SJCRH30 (cell line): ENCODE measurements at regions not wholly inside any gene's neighbourhood (a gene's known extent, or its start where the extent isn't known, plus 50 kb on each side); places are given as distances from the start of the nearest gene placed in this dataset.
"Not testable (repeated sequence)": the region's sequence is repeated elsewhere in the genome, so short reads cannot be mapped to it uniquely, and the experiment has no call there.

Source experiments
- DNase-seq, 2 experiments: peaks; one replicate each; pipeline ENCODE4 v3.0.0-alpha.2; 2015 to 2020
- H3K27ac ChIP-seq: fragments of 250-450 bp; sonication (Bioruptor Pico); 2 replicates; pipeline ENCODE4 v1.5.1; 2020; ENCODE audit warnings: mild to moderate bottlenecking, moderate library complexity
- H3K27me3 ChIP-seq: fragments of 250-450 bp; sonication (Bioruptor Pico); 2 replicates; pipeline ENCODE4 v1.5.1; 2020; ENCODE audit warnings: mild to moderate bottlenecking, moderate library complexity
- H3K36me3 ChIP-seq: fragments of 250-450 bp; sonication (Bioruptor Pico); 2 replicates; pipeline ENCODE4 v1.5.1; 2020; ENCODE audit warnings: mild to moderate bottlenecking, moderate library complexity
- H3K4me1 ChIP-seq: fragments of 250-450 bp; sonication (Bioruptor Pico); 2 replicates; pipeline ENCODE4 v1.5.1; 2020; ENCODE audit warnings: mild to moderate bottlenecking, moderate library complexity
- H3K4me3 ChIP-seq: fragments of 250-450 bp; sonication (Bioruptor Pico); 2 replicates; pipeline ENCODE4 v1.5.1; 2020; ENCODE audit warnings: mild to moderate bottlenecking, moderate library complexity
- H3K9me3 ChIP-seq: fragments of 250-450 bp; sonication (Bioruptor Pico); replicated peaks from 2 replicates; pipeline ENCODE4 v1.5.1; 2020; ENCODE audit warnings: mild to moderate bottlenecking, moderate library complexity

DNA sequence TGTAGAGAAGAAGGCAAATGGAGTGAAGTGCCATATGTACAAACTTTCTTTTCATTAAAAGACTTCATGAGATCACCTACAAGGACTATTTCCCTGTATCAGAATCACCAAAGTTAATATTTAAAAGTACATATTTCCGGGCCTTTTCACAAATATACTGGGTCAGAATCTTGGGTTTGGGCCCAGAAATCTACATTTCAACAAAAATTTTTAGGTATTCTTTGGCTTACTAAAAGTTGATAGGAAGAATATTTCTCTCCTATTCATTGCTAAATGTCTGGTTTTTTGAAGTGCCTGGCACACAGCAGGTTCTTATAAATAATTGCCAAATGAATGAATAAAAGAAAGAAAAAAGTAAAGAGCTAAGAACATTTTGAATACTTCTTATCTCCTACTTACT is 843.8 kb upstream of the ACVR2A start:
- Histone ChIP-seq H3K9me3 (no peaks in the 10 kb centered on the region; the same call in 1 of the 2 replicates), H3K27me3 (no peaks in the 10 kb centered on the region), H3K4me1 (peaks cover 44% of the 10 kb centered on the region), H3K36me3 (no peaks in the 10 kb centered on the region), H3K27ac (peak overlapping the region; percentile 92), H3K4me3 (no peak overlapping the region)
- no peak for DNase-seq

DNA sequence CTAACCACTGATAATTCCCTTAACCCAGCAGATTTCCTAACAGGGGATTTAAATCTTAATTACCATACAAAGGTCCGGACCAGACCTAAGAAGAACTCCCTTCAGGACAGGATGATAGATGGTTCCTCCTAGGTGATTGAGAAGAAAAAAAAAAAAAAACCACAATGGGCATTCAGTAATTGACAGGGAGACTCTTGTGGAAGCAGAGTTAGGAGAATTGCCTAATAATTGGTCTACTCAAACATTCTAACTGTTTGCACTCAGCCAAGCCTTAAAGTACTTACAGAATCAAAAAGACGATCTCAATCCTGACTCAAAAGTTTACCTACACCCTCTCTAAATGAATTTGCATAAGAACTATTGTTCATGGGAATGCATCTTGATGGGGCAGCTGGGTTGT is 844.7 kb upstream of the ACVR2A start:
- not testable (repeated sequence) for H3K4me3 ChIP-seq, H3K9me3 ChIP-seq, DNase-seq, H3K36me3 ChIP-seq, H3K27me3 ChIP-seq, H3K27ac ChIP-seq
- peaks cover 50% of the 10 kb centered on the region for H3K4me1 ChIP-seq

DNA sequence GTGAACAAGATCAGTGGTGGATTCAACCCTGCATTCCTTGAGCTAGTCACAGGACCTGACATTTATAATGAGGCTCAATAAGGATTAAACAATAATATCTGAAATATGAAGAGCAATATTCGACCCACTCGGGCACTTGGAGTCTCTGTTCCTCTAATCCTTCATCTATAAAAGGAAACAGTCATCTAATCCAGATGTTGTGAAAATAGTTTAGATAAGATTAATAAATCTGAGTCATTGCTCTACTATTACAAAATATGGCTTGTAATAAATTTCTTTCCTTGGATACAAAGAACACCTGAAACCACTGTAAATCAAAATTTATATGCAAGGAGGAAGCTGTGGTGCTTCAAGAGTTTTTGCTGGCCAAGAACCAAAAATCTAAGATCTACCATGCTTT is 846.9 kb upstream of the ACVR2A start:
- no peaks in the 10 kb centered on the region; the same call in 1 of the 2 replicates for H3K9me3 ChIP-seq
- no peak for DNase-seq
- no peaks in the 10 kb centered on the region for H3K27me3 ChIP-seq
- no peak overlapping the region for H3K27ac ChIP-seq
- H3K4me1 ChIP-seq: peaks cover 54% of the 10 kb centered on the region
- H3K4me3 ChIP-seq: no peak overlapping the region
- H3K36me3 ChIP-seq: no peaks in the 10 kb centered on the region

DNA sequence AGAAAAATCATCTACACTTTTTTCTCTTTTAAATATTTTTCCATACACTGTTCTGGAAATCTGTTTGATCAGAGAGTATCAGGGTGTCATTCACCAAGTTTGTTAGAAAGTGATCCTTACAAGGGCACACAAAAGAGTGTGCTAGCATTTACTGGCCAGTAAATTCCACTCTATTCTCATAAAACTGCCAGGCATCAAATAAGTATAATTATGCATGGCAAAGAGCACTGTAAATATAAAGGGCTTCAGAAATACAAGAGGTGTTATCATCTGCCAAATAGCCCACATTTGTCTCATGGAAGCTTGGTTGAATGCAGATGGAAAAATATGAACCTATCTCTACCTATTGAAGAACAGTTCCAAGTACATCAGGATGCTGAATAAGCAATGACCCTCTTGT is 847.3 kb upstream of the ACVR2A start:
- H3K27me3 ChIP-seq: no peaks in the 10 kb centered on the region
- no peaks in the 10 kb centered on the region for H3K36me3 ChIP-seq
- H3K27ac ChIP-seq: no peak overlapping the region

DNA sequence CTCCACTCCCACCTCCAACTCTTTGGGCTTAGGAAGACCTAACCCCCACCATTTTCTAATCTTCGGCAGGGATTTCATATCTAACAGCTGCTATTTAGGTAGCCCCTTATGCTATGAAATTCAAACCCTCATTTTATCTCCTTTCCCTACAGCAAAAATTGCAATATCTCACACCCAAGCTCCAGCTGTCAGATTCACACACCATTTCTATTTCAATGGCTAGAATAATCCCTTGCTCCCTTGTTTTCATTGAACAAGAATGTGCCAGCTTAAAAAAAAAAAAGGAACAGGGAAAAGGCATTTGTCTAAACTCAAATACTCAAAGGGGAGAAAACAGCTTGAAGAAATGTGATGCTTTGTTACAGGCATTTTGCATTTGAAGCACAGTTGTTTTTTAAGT is 850.6 kb upstream of the ACVR2A start:
- Histone ChIP-seq H3K27ac (peak overlapping the region; percentile 77), H3K27me3 (no peaks in the 10 kb centered on the region), H3K4me1 (peaks cover 41% of the 10 kb centered on the region), H3K36me3 (no peaks in the 10 kb centered on the region), H3K9me3 (no peaks in the 10 kb centered on the region; the same call in 1 of the 2 replicates), H3K4me3 (no peak overlapping the region)
- peak; percentile 55 to 87 for DNase-seq

More for the DNA sequence above, 847.3 kb upstream of the ACVR2A start:
- Histone ChIP-seq H3K4me1 (peaks cover 49% of the 10 kb centered on the region), H3K9me3 (no peaks in the 10 kb centered on the region; the same call in 1 of the 2 replicates), H3K4me3 (no peak overlapping the region)
- DNase-seq: no peak

DNA sequence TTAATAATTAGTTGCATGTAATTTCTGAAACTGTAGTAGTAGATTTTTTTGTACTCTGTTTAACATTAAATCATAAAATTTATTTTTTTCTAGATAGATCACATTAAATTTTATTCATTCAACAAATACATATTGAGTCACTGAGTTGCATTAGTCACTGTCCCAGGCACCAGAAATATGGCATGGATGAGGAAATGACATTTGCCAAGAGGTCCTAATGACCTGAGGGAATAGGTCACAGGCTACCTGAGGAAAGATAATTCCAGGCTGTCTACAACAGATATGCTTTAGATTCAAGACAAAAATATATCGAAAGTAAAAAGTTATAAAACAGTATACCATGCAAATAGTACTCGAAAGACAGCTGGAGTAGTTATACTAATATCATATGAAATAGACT is 852.4 kb upstream of the ACVR2A start:
- H3K9me3 ChIP-seq: no peaks in the 10 kb centered on the region; the same call in 1 of the 2 replicates
- peaks cover 41% of the 10 kb centered on the region for H3K4me1 ChIP-seq
- no peaks in the 10 kb centered on the region for H3K27me3 ChIP-seq
- no peak overlapping the region for H3K27ac ChIP-seq
- H3K4me3 ChIP-seq: no peak overlapping the region
- no peaks in the 10 kb centered on the region for H3K36me3 ChIP-seq
- DNase-seq: no peak

DNA sequence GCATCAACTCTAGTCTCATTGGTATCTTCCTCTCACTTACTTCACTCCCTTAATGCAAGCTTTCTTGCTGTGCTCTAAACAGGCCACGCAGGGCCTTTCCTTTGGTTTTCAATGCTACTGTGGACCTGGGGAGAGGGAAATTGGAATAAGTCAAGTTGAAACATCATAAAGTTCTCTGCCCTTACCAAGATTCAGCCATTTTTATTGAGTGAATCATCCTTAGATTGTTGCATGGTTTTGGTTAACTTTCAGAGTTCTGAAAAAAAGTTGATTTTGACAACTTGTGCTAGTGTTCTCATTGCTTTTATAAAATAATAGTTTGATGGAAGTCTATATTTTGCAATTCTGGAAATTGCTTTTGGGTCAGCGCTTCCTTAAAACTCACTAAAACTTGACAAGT is 852.8 kb upstream of the ACVR2A start:
- H3K4me3 ChIP-seq: no peak overlapping the region
- no peaks in the 10 kb centered on the region for H3K27me3 ChIP-seq
- H3K36me3 ChIP-seq: no peaks in the 10 kb centered on the region
- no peaks in the 10 kb centered on the region; the same call in 1 of the 2 replicates for H3K9me3 ChIP-seq
- DNase-seq: no peak
- peaks cover 37% of the 10 kb centered on the region for H3K4me1 ChIP-seq
- no peak overlapping the region for H3K27ac ChIP-seq

DNA sequence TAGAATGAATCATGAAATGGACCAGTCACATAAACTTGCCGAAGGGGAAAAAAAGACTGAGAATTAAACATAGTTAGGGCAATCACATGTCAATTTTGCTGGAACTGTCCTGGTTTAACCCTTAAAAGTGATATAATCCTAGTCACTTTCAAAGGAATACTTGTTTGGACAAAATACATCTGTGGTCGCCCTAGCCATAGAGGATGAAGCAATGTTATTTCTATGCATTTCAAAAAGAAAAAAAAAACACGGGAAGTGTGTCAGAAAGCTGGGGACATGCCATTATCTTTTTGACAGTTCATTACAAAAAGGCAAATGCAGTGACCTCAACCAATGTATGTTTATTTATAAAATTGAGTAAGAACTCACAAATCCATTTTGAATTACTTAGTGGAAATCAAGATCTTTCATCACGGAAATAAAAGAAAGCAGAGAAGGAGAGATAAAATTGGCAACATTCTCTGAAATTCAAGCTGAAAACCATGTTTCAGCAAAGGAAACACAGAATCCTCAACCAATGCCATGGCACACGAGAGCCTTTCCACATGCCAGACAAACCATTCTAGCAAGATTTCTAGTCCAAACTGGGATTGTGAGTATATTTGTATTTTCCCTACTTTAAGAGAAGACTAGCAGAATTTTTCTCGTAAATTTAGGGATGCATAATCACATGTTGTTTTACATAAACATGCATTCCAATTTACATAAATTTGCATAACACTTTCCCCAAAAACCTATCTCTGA is 854.3 kb upstream of the ACVR2A start:
- DNase-seq: no peak

DNA sequence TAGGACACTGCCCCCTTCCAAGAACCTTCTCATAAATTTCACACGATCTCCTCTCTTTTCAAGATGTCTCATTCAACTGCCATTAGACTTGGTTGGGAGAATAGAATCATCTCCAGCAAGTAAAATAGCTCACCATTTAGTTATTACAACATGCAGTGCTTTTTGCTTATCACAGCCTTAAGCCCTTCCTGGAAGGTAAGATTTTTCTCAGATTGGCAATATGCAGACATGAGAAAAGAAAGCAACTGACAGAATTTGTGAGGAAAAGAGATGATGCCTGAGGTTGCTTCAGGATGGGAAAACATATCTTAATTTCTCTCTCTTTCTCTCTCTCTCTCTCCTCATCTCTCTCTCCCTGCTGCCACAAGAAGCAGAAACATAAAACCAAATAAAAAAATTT is 855.1 kb upstream of the ACVR2A start:
- Histone ChIP-seq H3K27me3 (no peaks in the 10 kb centered on the region), H3K4me1 (peaks cover 22% of the 10 kb centered on the region), H3K36me3 (no peaks in the 10 kb centered on the region), H3K9me3 (no peaks in the 10 kb centered on the region), H3K4me3 (no peak overlapping the region), H3K27ac (no peak overlapping the region)
- DNase-seq: no peak

More for the DNA sequence above, 854.3 kb upstream of the ACVR2A start:
- H3K4me3 ChIP-seq: no peak overlapping the region
- no peaks in the 10 kb centered on the region for H3K9me3 ChIP-seq
- H3K27ac ChIP-seq: no peak overlapping the region
- H3K27me3 ChIP-seq: no peaks in the 10 kb centered on the region
- no peaks in the 10 kb centered on the region for H3K36me3 ChIP-seq
- peaks cover 30% of the 10 kb centered on the region for H3K4me1 ChIP-seq

DNA sequence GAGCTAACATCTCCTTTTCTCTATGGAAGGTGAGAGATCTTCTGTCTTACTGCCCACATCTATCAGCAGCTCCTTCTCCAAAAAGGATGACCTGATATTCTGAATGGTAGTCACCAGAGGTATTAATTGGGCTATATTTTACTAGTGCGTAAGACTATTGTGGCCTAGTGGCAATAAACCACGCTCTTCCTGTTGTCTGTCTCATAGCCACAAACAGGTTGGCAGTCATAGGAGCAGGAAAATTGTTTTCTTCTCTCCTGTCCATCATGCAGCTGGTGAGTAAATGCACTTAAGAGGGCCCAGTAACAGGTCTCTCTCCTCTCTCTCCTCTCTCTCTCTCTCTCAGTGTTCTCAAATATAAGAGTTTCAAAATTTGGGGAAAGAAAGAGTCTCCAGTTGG is 856.8 kb upstream of the ACVR2A start:
- no peak for DNase-seq
- peaks cover 10% of the 10 kb centered on the region for H3K4me1 ChIP-seq

DNA sequence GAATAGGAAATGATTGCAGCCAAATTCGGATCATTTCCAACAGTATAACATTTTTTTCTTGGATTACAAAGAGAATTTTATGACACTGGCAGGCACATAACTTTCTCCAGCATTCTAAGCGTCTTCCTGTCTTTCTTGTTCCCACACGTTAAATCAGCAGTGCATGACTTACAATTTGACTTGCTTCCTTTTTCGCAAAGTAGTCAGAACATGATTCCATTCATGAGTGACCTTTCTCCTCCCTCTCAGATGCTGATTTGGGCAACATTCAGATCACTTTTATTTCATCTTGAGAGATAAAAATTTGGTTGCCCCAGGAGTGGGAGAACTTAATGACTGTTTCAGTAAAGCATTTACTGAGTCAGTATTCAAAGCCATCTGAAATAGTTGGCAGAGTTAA is 858.7 kb upstream of the ACVR2A start:
- no peaks in the 10 kb centered on the region for H3K9me3 ChIP-seq
- no peak for DNase-seq
- peaks cover 8% of the 10 kb centered on the region for H3K4me1 ChIP-seq
- no peak overlapping the region for H3K4me3 ChIP-seq
- H3K27ac ChIP-seq: no peak overlapping the region
- H3K36me3 ChIP-seq: no peaks in the 10 kb centered on the region
- no peaks in the 10 kb centered on the region for H3K27me3 ChIP-seq

More for the DNA sequence above, 856.8 kb upstream of the ACVR2A start:
- Histone ChIP-seq H3K27ac (no peak overlapping the region), H3K36me3 (no peaks in the 10 kb centered on the region), H3K27me3 (no peaks in the 10 kb centered on the region), H3K4me3 (no peak overlapping the region), H3K9me3 (no peaks in the 10 kb centered on the region)

DNA sequence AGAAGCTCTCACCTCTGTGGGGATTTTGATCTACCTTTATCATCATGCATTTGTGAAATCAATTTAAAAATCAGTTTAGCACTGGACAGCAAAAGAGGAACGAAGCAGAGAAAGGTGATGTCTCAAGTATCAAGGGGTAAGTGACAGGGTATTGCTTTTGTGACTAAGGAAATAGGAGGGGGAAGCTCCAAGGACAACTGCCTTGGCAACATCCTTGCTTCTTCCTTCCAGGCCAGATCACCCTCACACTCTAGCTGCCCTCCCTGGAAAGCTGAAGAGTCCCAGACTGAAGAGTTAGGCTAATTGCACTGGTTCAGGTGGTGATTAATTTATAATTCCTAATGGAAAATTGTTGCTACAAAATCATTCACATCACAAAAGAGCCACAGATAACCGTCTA is 859.1 kb upstream of the ACVR2A start:
- no peak for DNase-seq
- no peaks in the 10 kb centered on the region for H3K9me3 ChIP-seq
- no peaks in the 10 kb centered on the region for H3K27me3 ChIP-seq
- no peak overlapping the region for H3K27ac ChIP-seq
- peaks cover 8% of the 10 kb centered on the region for H3K4me1 ChIP-seq
- no peak overlapping the region for H3K4me3 ChIP-seq
- no peaks in the 10 kb centered on the region for H3K36me3 ChIP-seq

DNA sequence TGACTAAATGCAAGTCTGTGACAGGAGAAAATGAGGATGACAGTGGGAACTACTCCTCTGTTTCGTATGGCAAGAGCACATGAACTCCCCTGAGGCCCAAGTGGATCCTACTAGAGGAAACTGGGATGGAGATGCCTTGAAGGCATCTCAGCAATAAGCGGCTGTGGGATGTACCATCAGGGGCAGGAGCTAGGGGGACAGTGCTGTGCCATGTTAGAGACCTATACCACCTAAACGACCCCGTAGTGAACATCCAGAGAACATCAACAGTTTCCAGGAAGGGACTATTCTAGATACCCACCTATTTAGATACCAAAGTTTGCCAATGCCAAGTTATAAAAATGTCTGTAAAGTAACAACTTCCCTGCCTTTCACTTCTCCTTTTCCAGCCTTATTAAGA is 860.8 kb upstream of the ACVR2A start:
- Histone ChIP-seq H3K4me3 (no peak overlapping the region), H3K27ac (no peak overlapping the region), H3K27me3 (no peaks in the 10 kb centered on the region), H3K9me3 (no peaks in the 10 kb centered on the region), H3K4me1 (no peaks in the 10 kb centered on the region), H3K36me3 (no peaks in the 10 kb centered on the region)
- DNase-seq: no peak

DNA sequence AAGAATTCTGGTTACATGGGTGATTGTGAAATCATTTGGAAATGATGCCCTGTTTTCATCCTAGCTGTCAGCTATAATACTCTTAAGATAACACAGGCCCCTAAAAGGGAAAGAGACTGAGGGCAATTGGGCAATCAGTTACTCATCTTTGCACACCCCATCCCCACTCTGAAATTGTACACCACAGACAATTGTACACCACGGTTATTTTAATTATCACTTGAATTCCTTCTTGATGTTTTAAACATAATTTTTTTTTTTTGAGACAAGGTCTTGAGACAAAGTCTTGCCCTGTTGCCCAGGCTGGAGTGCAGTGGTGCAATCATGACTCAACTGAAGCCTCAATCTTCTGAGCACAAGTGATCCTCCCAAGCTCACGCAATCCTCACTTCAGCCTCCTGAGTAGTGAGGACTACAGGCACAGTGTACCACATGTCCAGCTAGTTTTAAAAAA is 862.4 kb upstream of the ACVR2A start:
- Histone ChIP-seq H3K36me3 (no peaks in the 10 kb centered on the region), H3K9me3 (no peaks in the 10 kb centered on the region), H3K4me1 (no peaks in the 10 kb centered on the region), H3K4me3 (no peak overlapping the region), H3K27ac (no peak overlapping the region), H3K27me3 (no peaks in the 10 kb centered on the region)
- DNase-seq: no peak

DNA sequence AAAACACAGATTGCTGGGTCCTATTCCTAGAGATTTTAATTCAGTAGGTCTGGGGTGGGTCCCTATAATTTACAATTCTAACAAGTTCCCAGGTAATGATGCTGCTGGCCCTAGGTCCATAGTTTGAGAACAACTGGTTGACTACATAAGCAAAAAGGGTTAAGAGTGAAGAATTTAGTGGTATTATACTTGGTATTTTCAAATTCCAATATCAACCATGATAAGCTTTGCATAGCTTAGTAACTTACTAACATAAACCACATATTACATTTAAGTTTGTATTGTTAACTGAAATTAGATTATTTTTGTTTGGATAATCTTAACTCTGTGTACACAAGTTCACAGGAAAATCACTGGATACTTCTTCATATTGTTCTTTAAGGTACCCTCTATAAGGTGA is 862.9 kb upstream of the ACVR2A start:
- Histone ChIP-seq H3K27me3 (no peaks in the 10 kb centered on the region), H3K4me3 (no peak overlapping the region), H3K36me3 (no peaks in the 10 kb centered on the region), H3K4me1 (no peaks in the 10 kb centered on the region), H3K9me3 (no peaks in the 10 kb centered on the region), H3K27ac (no peak overlapping the region)
- DNase-seq: no peak

DNA sequence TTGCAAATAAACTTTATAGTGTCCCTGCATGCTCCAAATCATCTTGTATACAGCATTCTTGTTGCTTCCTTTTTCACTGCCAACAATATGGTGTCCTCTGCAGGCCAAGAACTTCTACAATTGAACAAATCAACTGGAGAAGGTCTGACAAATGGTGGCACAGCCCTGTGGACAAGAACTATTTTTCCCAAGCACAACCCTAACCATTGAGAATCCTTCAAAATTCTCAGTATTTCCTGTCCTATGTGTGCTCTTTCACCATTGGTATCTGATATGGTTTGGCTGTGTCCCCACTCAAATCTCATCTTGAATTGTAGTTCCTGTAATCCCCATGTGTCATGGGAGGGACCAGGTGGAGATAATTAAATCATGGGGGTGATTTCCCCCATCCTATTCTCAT is 865.1 kb upstream of the ACVR2A start:
- Histone ChIP-seq H3K9me3 (no peaks in the 10 kb centered on the region), H3K4me1 (no peaks in the 10 kb centered on the region), H3K27ac (no peak overlapping the region), H3K27me3 (no peaks in the 10 kb centered on the region), H3K36me3 (no peaks in the 10 kb centered on the region), H3K4me3 (no peak overlapping the region)
- DNase-seq: no peak
